ENCODE measurements at regions not wholly inside any gene's neighbourhood (a gene's known extent, or its start where the extent isn't known, plus 50 kb on each side); places are given as distances from the start of the nearest gene placed in this dataset.

GRCh38 chr6:129767776-129768485 is 58.0 kb upstream of the ARHGAP18 start:
- no peaks in the 10 kb centered on the region for H4K20me1 ChIP-seq (ENCODE audit: insufficient read depth, low read length)
- H3K4me3 ChIP-seq (ENCODE audit: low read depth, low read length, poor library complexity, severe bottlenecking), result no peak overlapping the region
- H3K4me1 ChIP-seq (ENCODE audit: insufficient read depth, low read length, severe bottlenecking), result no peaks in the 10 kb centered on the region
- H3K9me2 ChIP-seq (ENCODE audit: low read depth, low read length), result no peaks in the 10 kb centered on the region
- no peak overlapping the region for H3K9ac ChIP-seq (ENCODE audit: low read length)
- H3K27me3 ChIP-seq (ENCODE audit: insufficient read depth, low read length), result peaks cover 4% of the 10 kb centered on the region; the same call in 1 of the 2 replicates
- H3K79me2 ChIP-seq (ENCODE audit: insufficient read depth, low read length), result no peaks in the 10 kb centered on the region
- H3K4me2 ChIP-seq (ENCODE audit: low read length), result no peak overlapping the region
- H3K27ac ChIP-seq (ENCODE audit: low read depth, low read length, poor library complexity, severe bottlenecking), result no peak overlapping the region
- H3K9me3 ChIP-seq (ENCODE audit: low read length), result no peaks in the 10 kb centered on the region
- H3F3A ChIP-seq (ENCODE audit: insufficient read depth, low read length), result no peaks in the 10 kb centered on the region
- no peaks in the 10 kb centered on the region for H3K36me3 ChIP-seq (ENCODE audit: insufficient read depth, low read length)
- no peak overlapping the region for H2AFZ ChIP-seq (ENCODE audit: low read length)
- TF ChIP-seq CTCF (IDR thresholded peaks at IDR 0.05; ENCODE audit: low read length), result no peak
- TF ChIP-seq EZH2 (IDR thresholded peaks at IDR 0.05; ENCODE audit: borderline replicate concordance, low read length), result no peak

DNA sequence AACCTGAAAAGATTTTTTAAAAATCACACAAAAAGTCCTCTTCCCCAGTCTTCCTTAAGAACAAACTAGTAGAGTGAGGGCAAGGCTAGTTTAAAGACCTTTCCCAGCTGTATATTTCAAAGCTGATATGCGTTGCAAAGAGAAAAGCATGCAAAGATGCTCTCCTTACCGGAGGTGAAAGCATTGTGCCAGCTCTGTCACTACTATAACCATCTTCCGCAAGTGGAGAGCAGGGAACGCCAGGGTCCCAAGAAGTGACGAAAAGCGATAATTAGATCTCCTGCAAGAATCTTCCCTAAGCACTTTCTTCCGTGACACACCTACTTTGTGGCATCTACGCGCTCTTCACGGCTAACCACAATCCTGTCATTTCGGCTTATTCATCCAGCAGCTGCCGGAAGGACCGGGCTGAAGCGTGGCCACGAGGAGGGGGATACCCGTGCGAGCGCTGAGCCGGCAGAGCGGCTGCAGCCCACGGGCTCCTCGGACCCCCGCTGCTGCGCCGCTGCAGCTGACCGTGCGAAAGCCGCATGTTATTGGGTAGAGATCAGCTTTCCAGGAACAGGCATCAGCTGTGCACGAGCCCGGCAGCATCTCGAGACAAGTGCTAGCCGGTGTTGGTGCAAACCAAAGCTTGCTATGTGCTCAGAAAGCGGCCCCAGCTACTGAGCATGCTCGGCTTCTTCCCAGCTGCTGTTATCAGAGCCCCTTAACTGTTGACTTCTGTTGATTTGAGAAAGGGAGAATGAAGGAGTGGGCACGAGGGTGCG is 57.2 kb upstream of the ARHGAP18 start:
- H3K4me1 ChIP-seq (ENCODE audit: insufficient read depth, low read length, severe bottlenecking), result no peaks in the 10 kb centered on the region
- H2AFZ ChIP-seq (ENCODE audit: low read length), result no peak overlapping the region
- H3F3A ChIP-seq (ENCODE audit: insufficient read depth, low read length), result no peaks in the 10 kb centered on the region
- H3K9me2 ChIP-seq (ENCODE audit: low read depth, low read length), result no peaks in the 10 kb centered on the region
- H3K9ac ChIP-seq (ENCODE audit: low read length), result no peak overlapping the region
- H3K27ac ChIP-seq (ENCODE audit: low read depth, low read length, poor library complexity, severe bottlenecking), result no peak overlapping the region
- no peaks in the 10 kb centered on the region for H3K9me3 ChIP-seq (ENCODE audit: low read length)
- no peaks in the 10 kb centered on the region for H3K36me3 ChIP-seq (ENCODE audit: insufficient read depth, low read length)
- TF ChIP-seq CTCF (IDR thresholded peaks at IDR 0.05; ENCODE audit: low read length) (no peak), EZH2 (IDR thresholded peaks at IDR 0.05; ENCODE audit: borderline replicate concordance, low read length) (no peak)
- no peaks in the 10 kb centered on the region for H4K20me1 ChIP-seq (ENCODE audit: insufficient read depth, low read length)
- no peak overlapping the region for H3K4me3 ChIP-seq (ENCODE audit: low read depth, low read length, poor library complexity, severe bottlenecking)
- H3K27me3 ChIP-seq (ENCODE audit: insufficient read depth, low read length), result peaks cover 4% of the 10 kb centered on the region; the same call in 1 of the 2 replicates
- H3K4me2 ChIP-seq (ENCODE audit: low read length), result peak overlapping the region; percentile 29; the same call in 1 of the 2 replicates
- no peaks in the 10 kb centered on the region for H3K79me2 ChIP-seq (ENCODE audit: insufficient read depth, low read length)

DNA sequence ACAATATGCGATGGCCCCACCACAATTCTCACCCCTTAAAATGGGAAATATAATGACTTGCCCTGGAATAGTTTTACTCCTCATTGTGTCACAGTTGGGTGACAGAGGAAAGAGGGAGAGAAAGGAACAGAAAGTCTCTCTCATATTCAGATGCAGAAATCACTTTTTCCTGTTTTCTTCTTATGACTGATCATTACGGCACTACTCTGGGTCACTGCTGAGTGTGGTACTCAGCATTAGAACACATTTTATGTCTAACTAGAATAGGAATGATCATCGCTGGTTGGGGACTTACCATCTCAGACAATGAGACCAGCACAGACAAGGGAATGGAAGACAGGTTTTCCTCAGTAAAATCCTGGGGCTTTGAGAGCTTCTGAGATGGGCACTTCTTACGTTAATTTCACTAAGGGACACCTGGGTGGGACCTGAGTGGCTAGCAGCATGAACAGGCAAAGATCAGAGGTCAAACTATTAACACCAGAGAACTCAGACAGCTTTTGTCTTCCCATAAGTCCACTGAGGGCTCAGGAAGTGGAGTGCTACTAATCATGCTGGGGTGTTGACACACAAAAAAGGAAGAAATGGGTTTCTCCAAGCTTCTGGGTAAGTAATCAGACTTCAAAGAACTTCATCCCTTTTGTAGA is 54.9 kb upstream of the ARHGAP18 start:
- H3K79me2 ChIP-seq (ENCODE audit: insufficient read depth, low read length), result no peaks in the 10 kb centered on the region
- no peak overlapping the region for H3K4me3 ChIP-seq (ENCODE audit: low read depth, low read length, poor library complexity, severe bottlenecking)
- no peaks in the 10 kb centered on the region for H3F3A ChIP-seq (ENCODE audit: insufficient read depth, low read length)
- H3K27ac ChIP-seq (ENCODE audit: low read depth, low read length, poor library complexity, severe bottlenecking), result no peak overlapping the region
- no peaks in the 10 kb centered on the region for H3K36me3 ChIP-seq (ENCODE audit: insufficient read depth, low read length)
- H4K20me1 ChIP-seq (ENCODE audit: insufficient read depth, low read length), result no peaks in the 10 kb centered on the region
- TF ChIP-seq CTCF (IDR thresholded peaks at IDR 0.05; ENCODE audit: low read length), result no peak
- no peak for TF ChIP-seq EZH2 (IDR thresholded peaks at IDR 0.05; ENCODE audit: borderline replicate concordance, low read length)
- no peaks in the 10 kb centered on the region for H3K9me2 ChIP-seq (ENCODE audit: low read depth, low read length)
- H3K4me2 ChIP-seq (ENCODE audit: low read length), result no peak overlapping the region
- H3K4me1 ChIP-seq (ENCODE audit: insufficient read depth, low read length, severe bottlenecking), result no peaks in the 10 kb centered on the region
- H3K9ac ChIP-seq (ENCODE audit: low read length), result no peak overlapping the region
- peaks cover 4% of the 10 kb centered on the region; the same call in 1 of the 2 replicates for H3K27me3 ChIP-seq (ENCODE audit: insufficient read depth, low read length)
- H3K9me3 ChIP-seq (ENCODE audit: low read length), result no peaks in the 10 kb centered on the region
- no peak overlapping the region for H2AFZ ChIP-seq (ENCODE audit: low read length)

Data from OCI-LY1 (cell line).